GM19035 (cell line): ENCODE measurements at regions not wholly inside any gene's neighbourhood (a gene's known extent, or its start where the extent isn't known, plus 50 kb on each side); places are given as distances from the start of the nearest gene placed in this dataset.

ENCODE experiments used
- ATAC-seq: cut with Tn5 transposase; IDR thresholded peaks from one replicate; pipeline ENCODE4 v1.9.1; 2021; ENCODE audit not compliant: unreplicated experiment

DNA sequence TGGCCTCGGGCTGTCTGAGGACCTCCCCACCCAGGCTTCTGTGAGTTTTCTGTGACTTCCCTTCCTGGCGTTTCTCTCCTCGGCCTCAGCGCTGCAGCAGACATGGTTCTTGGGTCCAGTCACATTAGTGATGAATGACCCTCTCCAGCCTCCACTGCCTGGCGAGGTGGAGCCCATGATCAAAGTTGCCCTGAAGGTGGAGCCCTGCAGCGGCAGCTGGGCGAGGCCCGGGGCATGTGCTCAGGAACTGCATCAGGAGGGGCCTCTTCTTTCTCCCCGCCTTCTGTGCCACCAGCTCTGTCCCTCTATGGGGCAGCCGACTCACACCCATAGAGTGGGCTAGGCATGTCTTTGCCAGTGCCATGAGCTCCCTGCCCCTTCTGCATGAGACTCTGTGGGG is 1079.7 kb downstream of the TBC1D22A start:
- no peak for ATAC-seq

DNA sequence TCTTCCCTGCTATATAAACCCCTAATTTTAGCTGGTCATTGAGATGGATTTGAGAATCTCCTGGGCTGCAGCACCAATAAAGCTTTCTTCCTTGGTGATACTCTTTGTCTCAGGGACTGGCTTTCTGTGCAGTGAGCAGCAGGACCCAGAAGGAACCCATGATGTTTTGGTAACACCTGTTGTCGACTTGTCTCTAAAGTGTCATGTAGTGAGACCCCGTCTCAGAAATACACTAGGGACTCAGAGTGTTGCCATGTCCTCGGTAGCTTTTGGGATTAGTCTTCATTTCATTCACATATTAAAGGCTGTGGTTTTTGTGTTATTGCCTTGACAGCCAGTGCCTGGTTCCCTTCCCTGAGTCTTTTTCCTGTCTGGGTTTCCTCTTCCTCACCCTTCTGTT is 1078.7 kb downstream of the TBC1D22A start:
- ATAC-seq = no peak

DNA sequence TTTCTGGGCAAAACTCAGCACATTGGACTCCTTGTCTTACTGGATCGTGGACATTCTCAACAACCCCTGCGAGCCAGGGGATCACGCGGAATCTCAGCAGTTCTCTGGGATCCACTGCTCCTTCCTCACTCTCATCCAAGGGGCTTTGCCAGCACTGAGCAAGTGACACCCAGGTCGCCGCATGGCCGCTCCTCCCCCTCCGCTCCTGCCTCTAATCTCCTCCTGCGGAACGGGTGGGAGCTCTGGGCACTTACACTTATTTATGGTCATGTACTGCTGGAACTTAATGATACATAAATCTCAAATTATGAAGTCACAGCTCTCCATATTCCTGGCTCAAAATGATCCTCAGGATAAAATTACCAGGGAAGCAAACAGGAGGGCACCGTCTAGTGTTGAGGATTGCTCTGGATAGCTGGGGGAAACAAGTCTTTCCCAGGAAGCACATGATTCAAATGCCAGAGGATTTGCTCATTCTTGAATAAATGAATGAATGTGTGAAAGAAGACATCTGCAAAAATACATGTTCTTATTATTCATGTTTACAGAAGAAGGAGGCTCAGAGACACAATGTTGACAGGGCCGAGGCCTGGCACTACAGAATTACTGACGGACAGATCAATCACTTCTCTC is 1077.3 kb downstream of the TBC1D22A start:
- no peak for ATAC-seq

DNA sequence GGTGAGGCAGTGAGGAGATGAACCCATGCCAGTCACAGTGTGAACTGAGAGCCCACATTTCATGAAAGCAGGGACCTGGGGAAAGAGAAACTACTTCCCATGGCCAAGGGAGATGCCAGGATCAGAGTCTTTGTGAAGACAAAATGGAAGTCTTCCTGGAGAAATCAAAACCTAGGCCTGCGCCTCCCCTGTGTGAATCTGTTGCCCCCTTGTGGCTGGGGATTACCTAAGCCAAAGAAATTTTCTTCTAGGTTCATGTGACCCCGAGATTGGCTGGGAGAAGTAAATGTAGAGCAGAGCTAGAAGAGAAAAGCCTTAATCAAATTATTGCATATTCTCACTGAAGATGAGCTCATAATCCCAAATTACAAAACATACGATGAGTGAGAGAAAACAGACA is 1075.3 kb downstream of the TBC1D22A start:
- ATAC-seq = no peak

DNA sequence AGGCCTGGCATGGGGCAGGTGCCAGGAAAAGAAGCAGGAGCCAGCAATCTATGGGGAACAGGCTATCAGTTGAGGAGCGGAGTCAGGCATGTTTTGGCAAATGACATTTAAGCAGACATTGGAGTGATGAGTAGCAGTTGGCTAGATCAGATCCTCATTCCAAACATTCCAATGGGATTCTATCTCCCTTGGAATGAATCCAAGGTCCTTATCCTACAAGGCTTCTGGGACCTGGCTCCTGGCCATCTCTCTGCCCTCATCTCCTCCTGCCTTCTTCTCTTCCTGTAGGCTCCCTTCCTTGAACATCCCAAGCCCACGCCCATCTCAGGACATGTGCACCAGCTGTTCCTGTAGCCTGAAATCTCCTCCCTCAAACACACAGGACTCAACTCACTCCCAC is 1074.5 kb downstream of the TBC1D22A start:
- ATAC-seq = no peak

DNA sequence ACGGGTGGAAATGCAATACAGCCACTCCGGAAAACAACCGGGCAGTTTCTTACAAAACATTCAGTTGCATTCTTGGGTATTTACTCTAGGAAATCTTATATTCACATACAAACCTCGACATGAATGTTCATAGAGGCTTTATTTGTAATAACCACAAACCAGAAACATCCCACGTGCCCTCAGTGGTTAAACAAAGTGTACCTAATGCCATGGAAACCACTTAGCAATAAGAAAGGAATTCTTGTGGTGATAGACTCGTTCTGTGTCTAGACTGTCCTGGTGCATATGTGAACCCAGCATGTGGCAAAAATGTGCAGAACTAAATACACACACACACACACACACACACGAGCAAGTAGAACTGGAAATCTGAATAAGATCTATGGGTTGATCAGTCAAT is 1073.3 kb downstream of the TBC1D22A start:
- ATAC-seq = no peak

DNA sequence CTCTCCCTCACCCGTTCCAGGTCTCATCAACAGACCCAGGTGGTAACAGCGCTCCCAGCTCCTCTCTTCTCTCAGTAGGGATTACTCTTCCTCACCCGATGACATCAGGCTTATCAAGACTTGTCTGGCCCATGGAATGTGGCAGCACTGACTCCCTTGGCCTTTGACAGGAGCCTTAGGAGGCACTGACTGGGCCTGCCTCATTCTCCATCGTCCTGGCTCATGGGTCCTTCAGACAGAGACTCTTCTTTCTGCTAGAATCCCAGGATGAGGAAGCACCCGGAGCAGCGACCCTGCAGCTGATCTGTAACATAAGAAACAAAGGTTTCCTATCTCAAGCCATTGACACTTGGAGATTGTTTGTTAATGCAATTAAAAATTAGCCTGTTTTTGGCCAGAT is 1063.6 kb downstream of the TBC1D22A start:
- ATAC-seq = no peak

DNA sequence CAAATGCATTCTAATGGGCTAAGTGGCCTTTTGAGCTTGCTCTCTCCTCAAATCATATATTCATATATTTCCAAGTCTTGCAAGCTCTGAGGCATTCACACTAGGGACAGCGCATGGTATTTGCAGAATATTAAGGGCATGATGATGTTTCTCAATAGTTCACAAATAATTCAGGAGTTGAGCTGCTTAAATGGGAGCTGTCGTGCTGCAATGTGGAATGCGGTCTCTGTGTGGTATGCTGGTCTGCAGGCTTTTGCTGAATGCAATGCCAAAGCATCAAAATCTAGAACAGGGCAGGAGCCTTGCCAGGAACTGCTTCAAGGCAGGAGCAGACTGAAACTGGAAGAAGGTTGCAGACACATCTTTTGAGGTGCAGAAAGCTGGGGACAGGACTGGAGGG is 1060.0 kb downstream of the TBC1D22A start:
- ATAC-seq = no peak

DNA sequence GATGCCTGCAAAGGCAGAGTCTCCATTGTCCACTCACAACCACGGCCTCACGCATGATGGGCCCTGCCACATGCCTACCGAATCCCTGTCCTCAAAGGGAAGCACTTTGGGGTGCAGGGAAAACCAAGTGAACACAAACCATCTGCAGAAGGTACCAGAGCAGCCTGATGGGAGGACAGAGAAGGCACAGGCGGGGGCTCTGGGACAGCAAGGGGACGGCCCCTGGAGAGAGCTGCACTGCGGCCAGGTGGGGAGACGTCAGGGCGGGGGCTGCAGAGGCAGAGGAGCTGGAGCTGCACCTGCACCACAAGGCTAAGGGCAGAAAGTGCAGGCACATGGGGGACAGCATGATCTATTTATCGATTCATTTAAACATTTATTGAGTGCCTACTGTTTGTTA is 1056.0 kb downstream of the TBC1D22A start:
- ATAC-seq = no peak

DNA sequence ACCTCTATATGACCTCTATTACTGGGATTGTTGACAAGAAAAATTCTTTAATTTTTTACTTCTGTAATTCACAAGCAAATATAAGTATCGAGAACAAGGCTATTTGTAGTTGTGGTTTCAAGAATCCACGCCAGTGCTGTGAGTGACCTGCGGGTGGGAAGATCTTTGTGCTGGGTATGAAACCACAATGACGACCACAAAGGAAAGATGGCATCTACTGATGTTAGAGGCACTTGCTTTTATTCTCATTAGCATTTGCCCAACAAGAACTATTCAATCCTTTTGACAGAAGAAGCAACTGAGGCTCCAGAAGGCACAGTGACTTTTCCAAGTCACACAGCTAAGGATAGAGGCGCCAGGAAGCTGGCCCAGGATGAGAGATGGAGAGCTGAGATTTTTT is 1054.9 kb downstream of the TBC1D22A start:
- no peak for ATAC-seq

DNA sequence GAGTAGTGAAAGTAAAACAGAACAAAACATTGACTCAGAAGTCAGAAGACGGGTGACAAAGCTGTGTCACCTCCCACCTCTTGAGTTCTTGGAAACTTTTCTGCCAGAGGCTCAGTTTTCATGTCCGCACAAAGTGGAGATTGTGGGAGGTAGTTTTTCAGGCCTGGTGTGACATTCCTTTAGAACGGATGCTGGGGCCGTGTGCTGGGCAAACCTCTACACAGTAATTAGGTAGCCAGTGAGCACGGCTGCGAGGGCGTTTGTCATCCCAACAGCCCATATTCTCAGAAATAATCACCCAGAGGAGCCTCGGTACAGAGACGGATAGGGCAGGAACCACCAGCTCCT is 1054.4 kb downstream of the TBC1D22A start:
- ATAC-seq = no peak

DNA sequence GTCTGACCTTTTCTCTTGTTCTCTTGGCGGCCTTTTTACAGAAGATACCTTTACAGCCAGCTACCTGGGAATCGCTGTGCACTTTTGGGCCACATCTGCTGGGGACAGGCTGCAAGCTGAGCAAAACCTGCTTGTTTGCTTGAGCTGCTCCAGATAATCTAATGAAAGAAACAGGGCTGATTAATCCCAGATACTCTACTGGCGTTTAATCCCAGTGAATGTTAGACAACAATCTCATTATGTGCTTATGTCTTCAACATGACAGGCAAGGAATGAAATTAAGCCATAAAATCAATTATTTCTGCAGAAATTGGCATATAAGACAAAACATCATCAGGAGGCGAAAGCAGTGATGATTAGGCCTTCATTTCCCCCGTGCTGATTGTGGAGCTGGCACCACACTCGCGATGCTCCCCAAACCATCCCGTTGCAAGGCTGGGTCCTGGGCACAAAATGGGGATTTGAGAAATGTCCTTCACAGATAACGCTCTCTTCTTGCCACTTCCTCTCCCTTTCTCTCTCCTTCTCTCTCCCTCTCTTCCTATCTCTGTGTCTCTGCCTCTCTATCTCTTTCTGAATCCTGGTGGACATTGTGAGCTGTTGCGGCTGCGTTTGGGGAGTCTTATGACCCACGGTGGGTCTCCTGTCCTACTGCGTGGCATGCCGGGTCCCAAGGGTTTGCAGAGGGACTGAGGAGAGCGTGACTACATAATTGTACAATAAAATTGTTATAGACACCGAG is 1053.8 kb downstream of the TBC1D22A start:
- no peak for ATAC-seq

DNA sequence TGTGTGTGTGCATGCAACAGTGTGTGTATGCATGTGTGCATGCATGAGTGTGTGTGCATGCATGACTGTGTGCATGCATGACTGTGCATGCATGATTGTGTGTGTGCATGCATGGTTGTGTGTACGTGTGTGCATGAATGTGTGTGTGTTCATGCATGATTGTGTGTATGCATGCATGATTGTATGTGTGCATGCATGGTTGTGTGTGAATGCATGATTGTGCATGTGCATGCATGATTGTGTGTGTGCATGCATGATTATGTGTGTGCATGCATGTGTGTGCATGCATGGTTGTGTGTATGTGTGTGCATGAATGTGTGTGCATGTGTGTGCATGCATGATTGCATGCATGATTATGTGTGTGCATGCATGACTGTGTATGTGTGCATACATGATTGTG is 1052.0 kb downstream of the TBC1D22A start:
- no peak for ATAC-seq

DNA sequence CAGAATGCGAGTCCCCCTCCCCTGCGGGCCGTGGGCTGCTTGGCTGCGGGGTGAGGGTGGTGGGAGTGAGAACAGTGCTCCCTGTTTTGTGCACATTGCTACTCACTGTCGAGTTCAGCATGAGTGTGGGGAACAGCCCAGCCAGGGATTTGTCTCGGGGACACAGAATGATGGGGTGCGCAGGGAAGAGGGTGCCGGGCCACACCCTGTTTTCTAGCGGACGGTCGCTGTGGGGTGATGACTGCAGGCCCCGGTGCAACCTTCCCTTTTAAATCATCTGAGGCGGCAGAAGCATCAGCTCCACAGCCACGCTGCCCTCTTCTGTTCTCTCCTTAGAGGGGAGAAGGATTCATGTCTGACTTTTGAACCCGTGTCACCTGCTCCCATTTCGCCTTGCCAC is 1051.2 kb downstream of the TBC1D22A start:
- no peak for ATAC-seq

DNA sequence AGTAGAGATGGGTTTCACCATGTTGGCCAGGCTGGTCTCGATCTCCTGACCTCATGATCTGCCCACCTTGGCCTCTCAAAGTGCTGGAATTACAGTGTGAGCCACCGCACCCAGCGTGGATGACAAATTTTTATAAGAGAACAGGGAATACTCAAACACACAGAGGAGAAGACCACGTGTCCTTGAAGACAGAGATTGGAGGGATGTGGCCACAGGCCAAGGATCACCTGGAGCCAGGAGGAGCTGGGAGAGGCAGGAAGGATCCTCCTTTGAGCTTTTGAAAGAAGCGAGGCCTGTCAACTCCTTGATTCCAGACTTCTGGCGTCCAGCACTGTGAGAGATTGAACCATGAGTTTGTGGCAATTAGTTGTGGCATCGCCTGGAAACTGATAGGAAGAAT is 1049.5 kb downstream of the TBC1D22A start:
- no peak for ATAC-seq

DNA sequence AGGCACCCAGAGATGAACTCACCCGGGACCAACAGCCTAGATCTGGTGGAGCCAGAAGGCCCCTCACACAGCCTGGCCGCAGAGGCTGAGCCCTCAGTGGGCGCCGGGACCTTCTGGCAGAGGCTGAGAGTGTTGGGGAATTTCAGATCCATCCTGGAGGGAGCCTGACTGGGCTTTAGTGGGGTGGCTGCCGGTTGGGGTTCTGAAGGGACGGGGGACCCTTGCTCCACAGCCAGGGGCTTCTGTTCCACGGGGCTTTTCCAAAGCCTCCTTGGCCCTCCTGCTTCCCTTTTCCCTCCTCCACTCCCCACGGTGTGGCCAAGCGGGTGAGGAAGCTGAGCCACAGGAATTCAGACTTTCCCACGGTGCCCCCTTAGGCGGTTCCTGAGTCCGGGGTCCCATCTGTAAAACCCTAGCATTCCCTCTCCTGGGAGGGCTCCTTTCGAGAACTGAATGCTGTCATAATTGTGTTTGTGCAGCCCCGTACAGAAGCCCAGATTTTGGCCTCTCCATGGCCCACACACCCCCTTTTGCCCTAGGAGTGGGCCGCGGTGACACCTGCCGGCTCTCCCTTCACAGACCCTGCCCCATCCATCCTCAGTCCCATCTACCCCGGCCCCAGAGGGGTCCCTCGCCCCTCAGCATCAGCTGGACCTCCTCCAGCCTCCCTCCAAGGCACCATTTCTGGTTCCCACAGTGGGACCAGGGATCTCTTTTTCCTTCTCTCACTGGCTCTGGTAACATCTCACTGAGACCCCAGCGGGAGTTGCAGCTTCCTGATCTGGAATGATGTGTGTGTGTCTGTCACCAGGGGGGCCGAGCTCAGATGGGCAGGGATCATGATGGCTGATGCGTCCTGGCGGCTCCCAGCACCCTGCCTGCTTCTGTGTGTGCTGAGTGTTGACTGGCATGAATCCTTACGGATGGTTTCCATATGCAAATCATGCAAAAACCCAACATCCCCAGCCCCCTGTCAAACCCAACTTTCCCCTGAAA is 1048.4 kb downstream of the TBC1D22A start:
- no peak for ATAC-seq

DNA sequence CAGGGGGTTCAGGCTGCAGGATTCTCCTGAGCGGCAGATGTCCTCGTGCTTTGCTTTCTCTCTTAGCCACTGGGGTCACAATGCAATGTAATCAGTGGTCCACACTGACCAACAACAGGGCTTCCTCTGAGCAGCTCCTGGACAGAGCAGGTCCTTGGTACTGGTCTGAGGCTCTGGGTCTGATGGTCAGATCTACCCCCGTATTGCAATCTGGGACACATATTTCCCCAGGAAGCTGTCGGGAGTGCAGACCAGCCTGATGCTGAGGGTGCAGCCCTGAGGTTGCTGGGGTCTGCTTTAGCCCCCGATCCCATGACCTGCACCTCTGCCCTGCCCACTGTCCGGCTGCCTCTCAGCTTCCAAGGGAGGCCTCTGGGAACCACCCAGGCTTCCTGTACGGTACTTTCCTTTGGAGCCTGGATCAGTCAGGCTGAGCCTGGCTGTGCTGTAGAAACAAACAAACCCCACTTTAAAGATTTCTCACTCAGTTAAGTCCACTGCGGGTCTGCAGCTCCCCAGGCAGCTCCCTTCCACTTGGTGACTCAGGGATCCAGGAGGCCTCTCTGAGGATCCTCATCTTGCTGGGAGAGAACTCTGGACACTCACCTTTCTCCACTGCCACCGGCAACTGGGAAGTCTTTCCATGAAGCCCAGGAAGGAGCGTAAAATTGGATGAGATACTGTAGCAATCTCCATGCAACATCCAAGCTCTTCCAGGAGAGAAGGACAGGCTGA is 1046.6 kb downstream of the TBC1D22A start:
- ATAC-seq = no peak

DNA sequence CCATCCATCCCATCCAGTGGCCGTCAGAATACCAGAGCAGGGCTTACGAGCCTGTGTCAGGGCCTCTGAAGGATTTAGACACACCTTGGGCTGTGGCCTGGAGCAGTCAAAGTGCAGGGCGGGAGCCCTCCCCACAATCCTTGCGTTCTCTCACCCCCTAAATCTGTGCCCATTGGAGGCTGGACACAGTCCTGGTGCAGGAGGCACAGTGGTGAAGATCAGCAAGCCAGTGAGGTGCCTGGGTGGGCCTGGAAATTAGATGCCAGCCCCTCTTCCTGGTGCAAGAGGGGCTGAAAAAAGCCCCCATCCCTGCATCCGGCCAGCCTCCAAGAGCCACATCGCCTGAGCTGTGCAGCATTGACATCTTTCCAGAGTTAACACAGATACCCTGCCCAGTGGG is 1045.8 kb downstream of the TBC1D22A start:
- no peak for ATAC-seq

DNA sequence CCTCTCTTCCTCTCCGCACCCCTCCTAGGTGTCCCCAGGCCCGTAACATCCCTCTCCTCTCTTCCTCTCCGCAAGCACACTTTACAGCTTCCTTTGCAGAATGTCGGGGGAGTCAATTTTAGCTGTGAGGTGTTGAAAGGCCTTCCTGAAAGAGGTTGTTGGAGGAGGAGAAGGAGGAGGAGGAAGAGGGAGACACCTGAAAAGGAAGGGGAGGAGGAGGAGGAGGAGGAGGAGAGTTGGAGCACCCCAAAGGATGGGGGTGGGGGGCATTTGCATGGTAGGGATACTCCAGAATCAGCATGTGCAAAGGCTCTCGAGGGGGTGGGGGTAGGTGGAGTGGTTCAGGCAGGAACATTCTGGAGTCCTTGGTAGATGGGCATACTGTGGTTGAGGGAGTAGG is 1045.1 kb downstream of the TBC1D22A start:
- ATAC-seq = no peak

DNA sequence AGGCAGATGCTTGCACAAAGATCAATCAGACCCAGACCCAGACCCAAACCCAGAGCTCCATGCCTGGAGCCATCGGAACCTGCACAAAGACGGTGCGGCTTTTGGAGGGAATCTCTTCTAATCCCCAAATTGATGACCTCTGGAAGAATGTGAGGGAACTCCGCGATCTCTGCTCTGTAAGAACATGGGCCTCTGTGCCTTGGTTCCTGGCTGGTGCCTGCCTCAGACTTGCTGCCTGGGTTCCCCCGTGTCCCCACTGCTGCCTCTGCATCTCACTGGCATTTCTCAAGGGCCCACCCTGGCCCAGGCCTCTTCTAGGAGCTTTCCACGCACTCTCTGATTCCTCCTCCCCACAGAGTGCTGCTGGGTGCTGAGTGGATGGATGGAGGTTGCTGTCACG is 1044.4 kb downstream of the TBC1D22A start:
- no peak for ATAC-seq

DNA sequence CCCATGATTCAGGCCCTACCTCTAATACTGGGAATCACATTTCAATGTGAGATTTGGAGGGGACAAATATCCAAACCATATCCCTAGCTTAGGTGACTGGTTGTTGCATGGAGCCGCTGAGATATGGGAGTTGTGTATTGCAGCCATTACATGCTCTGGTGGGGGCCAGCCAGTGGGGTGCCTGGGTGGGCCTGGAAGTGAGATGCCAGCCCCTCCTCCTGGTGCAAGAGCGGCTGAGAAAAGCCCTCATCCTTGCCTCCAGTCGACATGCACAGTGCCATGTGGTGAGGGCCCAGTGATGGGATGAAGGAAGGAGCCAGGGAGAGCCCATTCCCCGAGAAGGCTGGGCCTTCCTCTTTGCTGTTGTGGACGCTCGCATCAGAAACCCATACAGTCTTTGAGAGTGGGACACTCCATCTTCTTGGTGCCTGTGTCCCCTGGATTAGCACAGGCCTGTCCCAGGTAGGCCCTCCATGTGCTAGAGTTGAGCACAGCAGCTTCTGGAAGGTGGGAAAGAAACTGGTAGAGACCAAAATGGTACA is 1043.0 kb downstream of the TBC1D22A start:
- no peak for ATAC-seq
